HG03354 (cell line): ENCODE measurements at regions not wholly inside any gene's neighbourhood (a gene's known extent, or its start where the extent isn't known, plus 50 kb on each side); places are given as distances from the start of the nearest gene placed in this dataset.
"Not testable (repeated sequence)": the region's sequence is repeated elsewhere in the genome, so short reads cannot be mapped to it uniquely, and the experiment has no call there.

Source experiments
- ATAC-seq: cut with Tn5 transposase; IDR thresholded peaks from one replicate; pipeline ENCODE4 v1.9.1; 2021; ENCODE audit warnings: mild to moderate bottlenecking; ENCODE audit not compliant: unreplicated experiment, poor library complexity, severe bottlenecking

- ATAC-seq, result no peak
Observed at GRCh38 chr7:68222311-68222710, 1225.7 kb downstream of the TYW1 start.

GRCh38 chr7:68224041-68224741, 1227.6 kb downstream of the TYW1 start:
- ATAC-seq, result no peak

GRCh38 chr7:68231011-68231410, 1234.4 kb downstream of the TYW1 start:
- not testable (repeated sequence) for ATAC-seq

DNA sequence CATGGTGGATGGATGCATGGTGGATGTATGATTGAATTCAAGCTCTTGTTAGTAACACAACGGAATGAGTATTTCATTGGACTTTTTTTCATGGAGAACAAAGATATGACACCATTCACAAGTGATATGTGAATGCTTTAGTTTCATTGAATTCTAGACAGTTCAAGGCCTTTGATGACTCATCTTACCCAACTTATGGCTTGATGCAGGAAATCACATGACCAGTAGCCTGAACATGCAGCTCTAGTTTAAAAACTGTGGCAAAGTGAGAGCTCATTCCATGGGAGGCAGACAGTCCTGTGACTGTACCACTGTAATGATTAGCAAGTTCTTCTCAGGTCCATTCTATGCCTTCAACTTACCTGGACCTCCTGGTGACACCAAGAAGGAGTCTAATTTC, 1239.3 kb downstream of the TYW1 start:
- no peak for ATAC-seq

DNA sequence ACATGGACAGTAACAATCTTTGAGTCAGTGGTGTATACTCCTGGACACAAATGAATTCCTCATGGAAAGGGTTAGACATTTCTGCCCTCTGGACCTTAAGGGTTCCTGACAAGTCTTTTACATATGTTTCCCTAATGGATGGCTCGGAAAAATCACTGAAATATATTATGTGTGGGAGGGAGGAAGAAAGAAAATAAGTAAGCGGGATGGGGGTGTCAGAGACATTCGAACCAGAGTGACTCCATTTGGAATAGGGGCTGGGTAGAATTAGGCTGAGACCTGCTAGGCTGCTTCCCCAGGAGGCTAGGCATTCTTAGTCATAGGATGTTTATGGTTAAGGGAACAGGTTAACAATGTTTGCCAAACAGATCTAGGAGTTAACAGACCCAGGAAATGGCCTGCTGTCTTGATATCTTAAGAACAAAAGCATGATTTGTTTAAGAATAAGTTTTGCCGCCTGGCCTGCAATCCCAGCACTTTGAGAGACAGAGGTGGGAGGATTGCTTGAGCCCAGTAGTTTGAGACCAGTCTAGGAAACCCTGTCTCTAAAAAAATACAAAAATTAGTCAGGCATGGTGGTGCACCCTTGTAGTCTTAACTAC, 1241.7 kb downstream of the TYW1 start:
- ATAC-seq, result no peak

- no peak for ATAC-seq
Observed at GRCh38 chr7:68243128-68243527, 1246.5 kb downstream of the TYW1 start.

GRCh38 chr7:68244389-68244788, 1247.8 kb downstream of the TYW1 start:
- ATAC-seq, result no peak

GRCh38 chr7:68245688-68246087, 1249.1 kb downstream of the TYW1 start:
- ATAC-seq, result no peak

DNA sequence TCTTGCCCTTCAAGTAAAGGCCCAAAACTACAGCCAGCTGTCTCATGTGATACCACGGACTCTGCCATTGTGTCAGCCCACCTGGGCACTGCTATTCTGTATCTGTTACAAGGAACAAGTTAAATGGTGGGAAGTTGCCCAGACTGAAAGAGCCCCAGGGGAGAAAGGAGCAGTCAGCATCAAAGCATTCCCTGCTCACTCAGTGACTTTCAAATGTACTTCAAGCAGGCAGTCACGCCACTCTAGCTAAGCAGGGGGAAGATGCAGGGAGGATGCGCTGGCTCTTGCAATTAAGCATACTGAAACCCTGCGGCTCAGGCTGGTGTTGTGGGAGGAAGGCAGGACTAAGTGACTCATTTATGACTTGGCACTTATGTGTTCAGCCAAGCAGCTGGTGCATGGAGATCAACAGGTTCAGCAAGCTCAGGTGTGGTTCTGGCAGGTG, 1249.6 kb downstream of the TYW1 start:
- ATAC-seq, result no peak

- ATAC-seq, result no peak
Observed at GRCh38 chr7:68247126-68247525, 1250.5 kb downstream of the TYW1 start.

GRCh38 chr7:68247571-68247970, 1250.9 kb downstream of the TYW1 start:
- no peak for ATAC-seq

- no peak for ATAC-seq
Observed at GRCh38 chr7:68248973-68249372, 1252.3 kb downstream of the TYW1 start.

GRCh38 chr7:68249611-68250010, 1253.0 kb downstream of the TYW1 start:
- no peak for ATAC-seq

GRCh38 chr7:68250143-68250542, 1253.5 kb downstream of the TYW1 start:
- ATAC-seq, result no peak

DNA sequence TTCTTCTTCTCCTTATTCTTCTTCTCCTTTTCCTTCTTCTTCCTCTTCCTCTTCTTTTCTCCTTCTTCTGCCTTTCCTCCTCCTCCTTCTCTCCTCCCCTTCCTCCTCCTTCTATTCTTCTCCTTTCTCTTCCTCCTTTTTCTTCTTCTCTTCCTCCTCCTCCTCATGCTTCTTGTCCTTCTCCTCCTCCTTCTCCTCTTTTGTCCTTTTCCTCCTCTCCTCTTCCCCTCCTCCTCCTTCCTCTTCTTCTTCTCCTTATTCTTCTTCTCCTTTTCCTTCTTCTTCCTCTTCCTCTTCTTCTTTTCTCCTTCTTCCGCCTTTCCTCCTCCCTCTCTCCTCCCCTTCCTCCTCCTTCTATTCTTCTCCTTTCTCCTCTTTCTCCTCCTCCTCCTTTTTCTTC, 1258.2 kb downstream of the TYW1 start:
- ATAC-seq, result not testable (repeated sequence)

GRCh38 chr7:68256295-68256694, 1259.7 kb downstream of the TYW1 start:
- no peak for ATAC-seq

DNA sequence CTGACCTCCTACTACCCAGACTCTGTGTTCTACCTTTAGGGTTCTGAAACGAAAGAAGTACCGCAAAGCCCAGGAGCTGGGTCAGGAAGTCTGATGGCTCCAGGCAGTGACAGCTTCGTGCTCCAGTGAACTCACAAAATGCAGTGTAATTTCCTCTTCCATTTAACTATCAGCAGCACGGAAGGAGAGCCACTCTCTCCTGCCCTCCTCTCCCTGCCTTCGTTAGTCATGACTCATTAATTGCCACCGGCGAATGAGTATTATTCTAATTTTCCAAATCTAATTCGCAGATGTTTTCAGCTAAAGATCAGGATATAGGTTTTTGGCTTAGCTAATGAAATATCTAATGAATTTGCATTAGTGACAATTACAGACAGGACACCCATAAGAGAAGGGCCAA, 1262.0 kb downstream of the TYW1 start:
- ATAC-seq, result no peak

DNA sequence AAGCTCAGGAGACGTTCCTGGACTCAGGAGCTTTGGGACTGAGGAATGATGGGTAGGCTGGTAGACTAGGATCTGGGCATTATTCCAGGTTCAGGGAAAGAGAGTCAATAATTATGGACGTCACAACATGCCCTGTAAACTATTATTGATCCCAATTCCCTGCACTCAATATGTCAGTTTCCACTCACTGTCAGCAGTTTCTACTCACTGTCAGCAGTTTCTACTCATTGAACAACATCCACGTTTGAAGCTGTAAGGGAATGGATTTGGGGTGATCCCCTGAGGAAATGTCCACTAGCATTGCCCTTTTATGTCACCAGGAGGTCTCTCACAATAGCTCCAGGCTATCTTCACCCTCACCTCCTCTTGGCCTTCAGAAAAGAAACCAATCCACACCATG, 1268.6 kb downstream of the TYW1 start:
- no peak for ATAC-seq

DNA sequence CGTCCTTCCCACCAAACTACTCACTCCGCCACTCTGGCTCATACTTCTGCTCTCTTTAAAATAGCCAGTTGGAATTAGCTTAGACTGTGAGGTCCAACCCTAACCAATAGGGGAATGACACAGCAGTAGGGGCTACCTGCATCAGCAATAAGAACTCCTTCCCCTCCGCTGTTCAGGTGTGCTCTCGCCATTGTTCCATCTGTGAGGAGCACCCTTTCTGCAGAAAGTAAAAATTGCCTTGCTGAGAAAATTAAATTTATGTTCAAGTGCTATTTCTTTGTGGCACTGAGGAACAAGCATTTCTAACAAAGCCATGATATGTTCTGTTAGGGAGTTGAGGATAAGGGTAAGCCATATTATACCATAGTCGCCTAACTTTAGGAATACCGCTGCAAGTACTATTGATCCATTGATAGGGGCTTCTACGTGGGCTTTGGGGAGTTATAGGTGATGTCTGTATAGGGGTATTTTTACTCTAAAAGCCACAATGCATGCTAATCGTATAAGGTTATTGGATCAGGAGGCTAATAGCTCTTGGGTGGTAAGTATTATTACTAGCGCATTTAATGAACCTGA, 1269.5 kb downstream of the TYW1 start:
- no peak for ATAC-seq

GRCh38 chr7:68267486-68267885, 1270.9 kb downstream of the TYW1 start:
- no peak for ATAC-seq

- ATAC-seq, result no peak
Observed at GRCh38 chr7:68269405-68269804, 1272.8 kb downstream of the TYW1 start.
